GM19240 (cell line): ENCODE measurements at regions not wholly inside any gene's neighbourhood (a gene's known extent, or its start where the extent isn't known, plus 50 kb on each side); places are given as distances from the start of the nearest gene placed in this dataset.

Source experiments
- DNase-seq: peaks from one replicate; pipeline ENCODE4 v3.0.0; 2011; ENCODE audit warnings: low spot score; ENCODE audit not compliant: insufficient read length

DNA sequence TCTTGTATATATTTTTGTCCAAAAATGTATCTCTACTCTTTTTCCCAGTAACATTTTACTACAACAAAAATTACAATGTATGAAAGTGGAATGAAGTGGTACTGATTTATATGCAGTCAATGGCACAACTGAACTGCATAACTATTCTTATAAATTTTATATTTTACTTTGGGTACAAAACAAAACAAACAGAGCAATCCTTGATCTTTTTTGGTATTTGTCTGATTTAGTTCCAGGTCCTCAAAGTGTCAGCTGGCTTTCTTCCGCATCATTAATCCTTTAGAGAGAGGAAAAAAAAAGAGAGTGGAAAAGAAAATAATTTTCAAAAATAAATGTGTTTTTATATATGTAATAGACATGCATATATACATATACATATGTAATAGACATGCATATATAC lies 252.4 kb upstream of the SLIT2 start:
- no peak for DNase-seq

DNA sequence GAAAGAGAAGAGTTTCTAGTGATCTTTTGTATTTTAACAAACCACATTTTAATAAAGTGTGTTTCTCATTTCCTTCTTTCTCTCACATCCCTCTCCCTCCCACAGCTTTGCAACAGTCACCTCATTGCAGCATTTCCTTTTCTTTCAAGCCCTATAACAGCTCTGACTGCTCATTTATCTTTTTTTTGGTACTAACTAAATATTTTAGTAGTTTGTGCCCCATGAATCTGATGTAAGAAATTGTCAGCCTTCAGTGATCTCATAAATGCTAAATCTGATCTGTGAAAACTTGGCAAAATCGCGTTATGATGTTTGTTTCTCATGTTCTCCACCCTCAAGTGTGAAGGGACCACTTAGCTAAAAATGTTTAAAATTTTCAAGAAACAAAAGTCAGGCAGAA lies 258.5 kb upstream of the SLIT2 start:
- DNase-seq, result no peak

DNA sequence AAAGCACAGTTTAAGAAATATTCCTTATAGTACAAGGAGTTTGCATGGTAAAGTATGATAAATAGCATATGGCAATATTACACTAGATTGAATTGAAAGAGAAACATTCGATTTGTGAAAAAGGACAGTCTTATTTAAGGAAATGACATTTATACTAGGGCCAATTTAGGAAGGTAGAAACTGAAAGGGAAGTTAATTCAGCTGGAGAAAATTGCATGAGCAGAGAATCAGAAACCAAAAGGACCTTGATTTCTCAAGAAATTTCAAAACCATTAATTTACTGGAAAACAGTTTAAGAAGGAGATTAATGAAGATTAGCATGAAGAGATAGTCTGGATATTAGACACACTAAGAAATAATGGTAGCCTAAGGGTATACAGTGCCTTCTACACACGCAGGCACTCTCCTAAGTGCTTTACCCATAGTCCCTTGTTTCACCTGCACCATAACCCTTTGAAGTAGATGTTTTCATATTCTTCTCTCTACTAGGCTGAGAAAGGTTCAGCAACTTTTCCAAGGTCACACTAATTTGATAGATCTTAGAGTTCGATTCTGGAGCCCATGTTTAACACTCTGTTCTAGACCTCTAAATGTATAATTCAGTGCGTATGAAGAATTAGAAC lies 259.1 kb upstream of the SLIT2 start:
- DNase-seq, result no peak

DNA sequence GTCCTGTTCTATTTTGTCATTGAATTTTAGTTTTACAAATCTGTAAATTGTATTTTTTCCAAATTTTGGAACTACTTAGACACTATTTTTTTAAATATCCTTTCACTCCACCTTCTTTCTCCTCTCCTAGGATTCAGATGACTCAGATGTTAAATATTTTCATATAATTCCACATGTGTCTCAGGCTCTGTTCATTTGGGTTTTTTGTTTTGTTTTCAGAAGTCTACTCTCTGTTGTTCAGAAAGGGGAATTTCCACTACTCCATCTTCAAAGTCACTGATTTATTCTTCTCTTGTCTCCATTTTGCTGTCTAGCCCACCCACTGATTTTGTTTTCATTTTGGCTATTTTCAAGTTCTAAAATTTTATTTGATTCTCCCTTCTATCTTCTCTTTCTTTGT lies 264.0 kb upstream of the SLIT2 start:
- no peak for DNase-seq

DNA sequence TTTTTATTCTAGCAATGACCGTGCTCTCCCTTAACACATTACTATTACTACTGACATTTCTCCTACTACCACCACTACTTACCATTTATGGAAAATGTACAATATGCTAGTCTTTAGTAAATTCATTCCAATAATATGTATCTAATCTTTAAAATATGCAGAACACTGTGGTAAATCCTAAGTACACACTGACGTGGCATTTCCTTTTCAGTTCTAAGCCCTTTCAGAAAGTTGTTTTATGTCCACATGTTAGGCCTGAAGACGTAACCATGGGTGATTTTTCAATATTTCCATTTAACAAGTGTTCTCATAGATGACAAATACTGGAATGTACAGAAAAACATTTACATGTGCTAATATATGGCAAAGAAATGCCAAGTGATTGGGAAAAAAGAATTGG lies 268.6 kb upstream of the SLIT2 start:
- no peak for DNase-seq

DNA sequence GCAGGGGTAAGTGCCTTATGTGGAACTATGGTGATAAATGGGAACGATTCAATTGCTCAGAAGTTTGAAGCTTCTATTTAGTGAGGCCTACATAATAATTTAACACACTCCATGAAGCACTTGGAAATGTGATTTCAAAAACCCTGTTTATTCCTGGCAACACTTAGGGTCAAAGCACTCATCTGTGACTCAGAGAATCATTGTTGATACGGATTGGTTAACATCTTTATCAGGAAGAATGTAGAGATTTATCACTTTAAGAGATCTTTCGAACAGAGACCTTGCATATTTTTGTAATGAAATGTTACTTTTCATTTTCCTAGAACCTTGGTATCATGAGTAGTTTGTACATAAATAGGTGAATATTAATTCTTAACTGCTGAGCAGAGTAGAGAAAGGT lies 269.1 kb upstream of the SLIT2 start:
- DNase-seq, result no peak

DNA sequence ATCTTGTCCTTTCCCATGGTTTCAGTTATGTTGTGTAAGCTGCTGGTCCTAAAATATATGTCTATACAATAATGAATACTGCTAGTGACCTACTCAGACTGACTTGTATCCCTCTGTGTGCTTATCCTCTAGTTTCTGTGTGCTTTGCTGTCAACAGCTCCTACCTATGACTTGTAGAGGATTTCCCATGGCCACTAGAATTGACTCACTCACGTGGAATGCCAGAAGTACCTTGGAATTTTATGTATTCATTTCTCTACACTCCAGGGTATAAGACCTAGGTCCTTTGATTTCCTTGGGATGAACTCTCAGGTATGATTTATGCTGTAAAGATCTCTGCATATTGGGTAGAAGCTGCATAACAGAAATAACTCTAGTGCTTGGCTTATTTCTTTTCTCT lies 279.9 kb upstream of the SLIT2 start:
- DNase-seq, result no peak

DNA sequence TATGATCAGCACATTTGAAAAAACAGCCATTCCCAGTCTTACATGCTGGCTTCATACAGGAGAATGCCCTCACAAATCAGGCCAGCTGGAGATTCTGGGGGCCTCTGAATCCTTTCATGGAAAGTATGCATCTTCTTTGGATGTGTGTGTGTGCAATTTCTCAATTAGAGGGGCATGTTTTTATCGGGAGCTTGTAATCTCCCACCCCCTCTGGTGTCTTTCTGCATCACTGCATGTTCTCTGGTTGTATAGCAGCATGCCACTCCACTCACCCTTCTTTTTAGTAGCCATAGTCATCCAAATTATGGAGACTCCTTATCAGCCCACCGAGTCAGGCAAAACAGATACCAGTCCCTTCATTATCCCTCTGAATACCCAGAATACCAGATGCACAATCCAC lies 282.2 kb upstream of the SLIT2 start:
- DNase-seq, result no peak

DNA sequence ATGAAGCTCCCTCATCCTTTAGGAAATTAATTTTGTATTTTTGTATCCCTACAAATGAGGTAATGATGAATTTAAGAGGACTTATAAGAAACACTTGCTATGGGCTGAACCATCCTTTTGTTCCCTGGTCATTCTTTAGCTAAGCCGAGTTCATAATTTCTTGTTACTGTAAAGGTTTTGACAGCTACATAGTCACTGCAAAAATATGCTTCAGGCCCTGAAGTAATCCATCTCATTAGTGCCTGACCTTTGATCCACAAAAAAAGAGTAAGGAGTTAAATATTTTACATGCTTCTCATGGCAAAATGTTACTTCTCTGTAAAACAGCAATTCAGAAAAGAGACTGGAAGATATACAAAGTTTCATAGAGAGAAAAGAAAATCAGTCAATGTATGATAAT lies 290.6 kb upstream of the SLIT2 start:
- DNase-seq, result no peak

DNA sequence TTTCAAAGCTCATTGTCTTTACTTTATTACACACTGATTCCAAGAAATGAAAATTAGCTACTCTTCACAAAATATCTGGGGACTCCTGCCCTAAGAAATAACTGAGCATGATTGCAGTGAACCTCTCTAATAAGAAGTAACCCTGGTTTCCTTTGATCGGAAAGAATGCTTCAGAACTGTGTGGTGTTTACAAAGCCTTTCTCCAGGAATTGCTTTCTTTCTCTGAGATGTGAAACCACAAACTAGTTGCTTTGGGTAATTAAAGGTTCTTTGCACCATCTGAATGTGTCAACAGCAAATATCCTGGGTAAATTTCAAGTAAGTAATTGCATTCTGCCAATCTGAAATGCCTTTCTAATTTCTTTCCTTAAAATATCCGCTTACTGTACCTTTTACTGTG lies 292.9 kb upstream of the SLIT2 start:
- no peak for DNase-seq

DNA sequence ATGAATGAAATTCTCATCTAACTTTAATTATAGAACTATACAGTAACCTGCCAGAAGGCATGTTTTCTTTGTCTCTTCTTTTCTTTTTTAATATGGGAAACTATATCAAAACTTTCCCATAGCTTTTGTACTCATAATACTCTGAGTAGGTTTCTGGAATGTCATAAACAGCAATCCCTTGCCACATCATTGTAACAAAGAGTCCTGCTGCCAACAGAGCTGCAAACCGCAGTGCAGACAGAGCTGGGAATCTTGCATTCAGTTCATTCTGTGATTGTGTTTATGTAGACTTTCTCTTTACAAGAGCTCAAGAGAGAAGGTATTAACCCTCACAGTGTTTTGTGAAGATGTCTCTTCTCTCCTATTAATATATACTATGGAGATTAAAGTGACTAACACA lies 304.4 kb upstream of the SLIT2 start:
- DNase-seq, result no peak

DNA sequence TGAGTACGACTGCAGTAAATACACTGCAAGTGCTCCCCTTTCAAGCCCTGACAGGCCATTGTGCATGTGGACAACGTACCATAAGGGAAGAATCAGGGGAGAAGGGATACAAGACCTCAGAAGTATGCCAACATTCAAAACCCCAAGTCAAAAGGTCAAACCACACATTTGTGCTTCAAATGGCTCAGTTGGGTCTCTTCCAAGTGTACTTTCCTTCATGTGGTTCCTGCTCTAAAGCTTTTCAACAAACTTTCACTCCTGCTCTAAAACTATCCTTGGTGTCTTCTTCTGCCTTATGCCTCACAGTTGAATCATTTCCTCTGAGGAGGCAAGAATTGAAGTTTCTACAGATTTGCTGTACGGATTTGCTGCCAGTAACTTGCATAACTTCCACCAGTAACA lies 305.7 kb upstream of the SLIT2 start:
- DNase-seq, result no peak

DNA sequence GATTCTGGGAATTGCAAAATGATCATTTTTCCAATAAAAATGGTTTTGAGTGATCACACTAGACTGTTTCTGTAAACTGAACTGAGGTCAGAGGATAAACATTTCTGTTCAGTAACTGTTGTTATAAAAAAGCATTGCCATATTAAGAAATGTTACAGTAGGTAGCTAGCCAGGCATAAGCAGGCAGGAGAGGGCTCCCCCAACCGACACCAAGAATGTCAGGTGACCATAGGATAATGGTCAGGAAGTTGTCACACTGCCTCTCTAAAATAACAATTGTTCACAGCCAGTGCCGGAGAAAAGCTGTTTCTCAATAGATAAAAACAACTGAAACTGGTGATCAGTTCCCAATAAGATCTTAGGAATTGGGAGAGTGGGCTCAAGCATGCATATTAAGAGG lies 306.2 kb upstream of the SLIT2 start:
- no peak for DNase-seq

DNA sequence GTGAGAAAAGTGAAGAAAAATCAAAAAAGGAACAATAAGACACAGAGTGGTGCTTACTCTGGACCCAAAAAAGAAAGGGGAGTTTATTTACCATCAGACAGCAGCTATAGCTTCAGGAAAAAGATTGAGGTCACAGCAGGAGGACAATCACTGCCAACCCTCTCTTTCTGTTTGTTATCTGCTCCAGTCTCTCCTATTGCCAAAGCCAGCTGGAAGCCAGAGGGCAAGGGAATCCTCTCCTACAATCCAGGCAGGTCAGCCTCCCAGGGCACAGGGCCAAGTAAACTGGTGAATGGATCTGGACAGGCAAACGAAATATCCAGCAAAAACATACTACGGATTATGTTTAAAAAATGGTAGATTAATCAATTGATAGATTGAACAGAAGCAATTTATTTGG lies 306.9 kb upstream of the SLIT2 start:
- no peak for DNase-seq

DNA sequence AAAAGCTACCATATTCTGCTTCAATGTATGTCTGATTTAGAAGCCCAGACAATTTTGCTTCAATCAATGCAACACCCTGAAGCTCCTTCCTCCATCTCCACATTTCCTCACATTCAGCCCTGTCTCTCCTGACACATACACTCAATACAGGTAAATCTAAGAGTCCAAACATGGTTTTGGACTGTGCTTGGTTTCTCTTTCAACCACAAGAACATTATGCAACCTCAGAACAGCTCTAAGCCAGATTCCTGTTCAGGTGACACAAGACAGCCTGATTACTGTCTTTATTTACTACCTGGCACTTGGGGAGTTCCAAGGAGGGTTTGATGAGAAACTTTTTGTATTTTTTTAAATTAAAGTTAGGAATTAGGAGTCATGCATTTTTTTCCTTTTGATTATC lies 307.5 kb upstream of the SLIT2 start:
- no peak for DNase-seq

DNA sequence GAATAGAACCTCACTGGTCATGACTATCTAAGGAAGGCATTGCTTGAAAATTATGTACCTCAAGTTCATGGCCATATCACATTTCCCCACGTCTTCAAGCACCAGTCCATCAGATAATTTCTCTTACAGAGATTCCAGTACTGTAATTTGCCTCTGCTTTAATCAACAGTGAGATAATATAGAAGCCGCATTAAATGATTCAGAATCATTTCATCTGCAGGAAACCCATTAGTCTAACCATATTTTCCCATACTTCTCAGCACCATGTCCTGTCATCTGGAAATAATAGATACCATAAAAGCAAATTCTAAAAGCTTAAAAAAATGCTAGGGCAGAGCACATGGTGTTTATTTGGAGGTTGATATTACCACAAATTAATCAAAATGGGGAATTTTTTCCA lies 310.3 kb upstream of the SLIT2 start:
- DNase-seq, result no peak

DNA sequence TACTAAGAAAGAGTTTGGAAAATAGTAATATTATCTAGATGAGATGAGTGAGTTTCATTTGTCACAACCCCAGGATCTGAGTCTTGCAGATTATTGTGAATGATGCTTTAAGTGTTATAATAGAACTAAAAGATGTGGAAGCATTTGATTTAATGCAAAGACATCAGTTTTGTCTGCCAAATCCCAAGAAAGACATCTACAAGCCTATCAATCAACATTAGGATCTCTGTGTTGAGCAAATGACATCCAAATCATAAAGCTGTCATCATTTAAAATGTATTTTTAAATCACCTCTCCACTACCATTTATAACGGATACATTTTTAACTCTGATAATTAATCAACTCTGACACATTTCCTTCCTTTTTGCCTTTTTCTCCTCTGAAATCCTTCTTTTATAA lies 310.8 kb upstream of the SLIT2 start:
- no peak for DNase-seq

DNA sequence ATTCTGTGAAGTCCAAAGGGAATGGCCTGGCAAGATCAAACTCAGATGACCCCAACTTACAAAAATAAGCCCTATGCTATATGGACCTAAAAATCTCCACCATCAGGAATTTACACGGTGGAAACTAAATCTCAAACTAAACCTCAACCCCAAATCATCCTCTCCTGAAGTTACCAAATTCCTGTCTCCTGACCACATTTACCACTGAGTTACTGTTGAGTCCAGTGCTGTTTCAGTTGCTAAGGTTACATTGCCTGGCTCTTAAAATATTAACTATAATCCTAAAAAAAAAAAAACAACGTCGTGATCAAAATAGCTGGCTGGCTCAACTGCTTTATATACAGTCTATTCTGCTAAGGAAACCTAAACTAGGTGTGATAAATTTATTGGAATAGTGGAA lies 315.2 kb upstream of the SLIT2 start:
- no peak for DNase-seq

DNA sequence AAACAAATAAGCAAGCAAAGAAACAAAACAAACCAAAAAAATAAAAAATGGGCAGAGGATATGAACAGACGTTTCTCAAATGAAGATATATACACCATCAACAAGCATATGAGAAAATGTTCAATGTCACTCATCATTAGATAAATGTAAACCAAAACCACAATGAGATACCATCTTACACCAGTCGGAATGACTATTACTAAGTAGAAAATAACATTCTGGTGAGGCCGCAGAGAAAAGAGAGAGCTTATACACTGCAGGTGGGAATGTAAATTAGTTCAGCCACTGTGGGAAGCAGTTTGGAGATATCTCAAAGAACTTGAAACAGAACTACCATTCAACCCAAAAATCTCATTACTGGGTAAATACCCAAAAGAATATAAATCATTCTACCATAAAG lies 321.0 kb upstream of the SLIT2 start:
- DNase-seq, result no peak

DNA sequence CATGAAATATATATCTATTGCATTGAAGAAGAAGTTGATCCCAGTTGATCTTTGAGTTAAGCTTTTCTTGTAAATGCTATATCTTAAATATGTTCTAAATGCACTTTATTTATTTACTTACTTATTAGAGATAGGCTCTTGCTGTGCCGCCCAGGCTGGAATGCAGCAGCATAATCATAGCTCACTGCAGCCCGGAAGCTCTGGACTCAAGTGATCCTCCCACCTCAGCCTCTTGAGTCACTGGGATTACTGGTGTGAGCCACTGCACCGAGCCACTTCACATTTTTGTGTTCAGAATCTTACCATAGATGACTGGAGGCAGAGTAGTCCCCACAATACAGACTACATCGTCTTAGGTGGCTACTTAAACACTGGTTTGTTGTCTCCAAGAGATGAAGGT lies 324.3 kb upstream of the SLIT2 start:
- DNase-seq, result no peak

DNA sequence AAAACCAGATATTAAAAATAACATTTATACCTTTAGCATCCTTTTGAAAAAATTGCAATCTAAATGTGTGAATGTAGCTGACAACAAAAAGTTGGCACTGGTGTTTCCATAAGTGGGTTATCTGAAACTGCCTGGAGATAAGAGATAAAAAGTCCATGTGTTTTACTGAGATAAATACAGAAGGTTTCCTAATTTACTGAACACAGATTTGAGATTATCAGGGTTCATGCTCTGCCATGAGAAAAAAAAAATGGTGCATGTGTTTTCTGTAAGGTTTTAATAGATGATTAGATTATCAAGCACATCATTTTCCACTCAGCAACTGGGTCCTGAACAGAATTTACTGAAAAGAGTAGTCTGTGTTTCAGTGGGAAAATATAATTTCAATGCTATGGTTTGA lies 326.2 kb upstream of the SLIT2 start:
- DNase-seq, result no peak

DNA sequence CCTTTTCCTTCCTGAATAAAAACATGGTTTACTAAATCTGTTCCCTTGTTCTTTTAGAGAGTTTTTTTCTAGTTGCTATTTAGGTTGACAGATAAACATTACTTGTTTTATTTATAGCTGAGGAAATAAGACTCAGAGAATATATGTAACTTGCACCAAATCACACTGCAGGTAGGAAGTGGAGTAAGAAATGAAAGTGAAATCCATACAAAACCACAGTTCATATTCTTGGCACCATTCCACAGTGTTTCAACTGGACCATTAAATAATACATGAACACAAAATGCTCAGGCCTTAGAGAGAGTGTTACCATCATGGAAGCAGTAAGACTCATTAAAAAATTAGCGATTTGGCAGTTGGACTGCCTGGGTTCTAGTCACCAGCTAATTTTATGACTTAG lies 326.9 kb upstream of the SLIT2 start:
- no peak for DNase-seq

DNA sequence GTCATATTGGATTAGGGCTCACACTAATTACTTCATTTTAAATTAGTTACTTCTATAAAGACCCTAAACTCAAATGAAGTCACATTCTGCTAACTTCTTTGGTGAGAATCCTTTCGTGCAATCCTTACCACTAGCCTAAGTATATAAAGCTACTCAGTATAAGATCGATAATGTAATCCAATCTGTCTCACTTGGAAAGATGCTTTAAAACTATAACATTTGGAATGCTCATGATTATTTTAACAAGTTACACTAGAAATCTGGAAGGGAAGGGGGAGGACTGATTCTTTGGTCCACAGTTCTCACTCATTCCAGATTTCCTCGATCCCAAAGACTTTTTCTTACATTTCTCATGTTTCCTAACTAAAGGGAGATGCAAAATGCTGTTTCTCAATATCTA lies 336.4 kb upstream of the SLIT2 start:
- DNase-seq, result no peak

DNA sequence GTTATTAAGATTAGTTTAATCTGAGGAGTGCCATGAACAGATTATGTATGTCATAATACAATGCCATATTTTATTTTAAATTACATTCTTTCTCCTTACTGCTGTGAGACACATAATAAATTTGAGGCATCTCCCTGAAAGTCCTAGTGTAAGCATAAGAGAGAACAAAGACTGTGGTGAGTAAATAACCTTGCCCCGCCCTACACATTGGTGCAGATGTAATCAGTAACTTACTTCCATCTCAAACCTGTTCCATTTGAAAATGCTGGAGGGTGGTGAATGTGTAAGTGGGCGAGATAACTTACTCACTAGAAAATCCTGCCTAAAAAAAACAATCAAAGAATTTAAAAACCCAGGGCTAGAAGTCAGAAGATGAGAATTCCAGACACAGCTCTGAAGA lies 338.1 kb upstream of the SLIT2 start:
- DNase-seq, result no peak
